ENCODE measurements at regions not wholly inside any gene's neighbourhood (a gene's known extent, or its start where the extent isn't known, plus 50 kb on each side); places are given as distances from the start of the nearest gene placed in this dataset.

GRCh38 chr15:66832664-66833063 is 130.6 kb downstream of the SMAD6 start:
- Histone ChIP-seq H3K9me3 (ENCODE audit: control insufficient read depth, low read depth, low read length) (peaks cover 1% of the 10 kb centered on the region), H3K36me3 (ENCODE audit: control insufficient read depth in 2 of 2, extremely low read depth in 1 of 2, insufficient read depth in 2 of 2, low read length in 2 of 2) (no peaks in the 10 kb centered on the region), H3K27ac (ENCODE audit: control insufficient read depth, insufficient read depth, low read length) (no peak overlapping the region), H2AFZ (ENCODE audit: control insufficient read depth, low read length) (no peak overlapping the region), H3K4me1 (ENCODE audit: control insufficient read depth, extremely low read depth, insufficient read depth, low read length) (peaks cover 20% of the 10 kb centered on the region), H4K20me1 (ENCODE audit: control insufficient read depth, extremely low read depth, insufficient read depth, low read length) (no peaks in the 10 kb centered on the region), H3K4me3 (ENCODE audit: control insufficient read depth in 2 of 3, extremely low read depth in 1 of 3, insufficient read depth in 2 of 3, low read depth in 1 of 3, low read length in 3 of 3) (no peak overlapping the region), H3K27me3 (ENCODE audit: control insufficient read depth, extremely low read depth, insufficient read depth, low read length) (no peaks in the 10 kb centered on the region), H3K4me2 (ENCODE audit: control insufficient read depth, extremely low read depth, insufficient read depth, low read depth, low read length) (no peak overlapping the region), H3K9me1 (ENCODE audit: control insufficient read depth, extremely low read depth, insufficient read depth, low read length) (peaks cover 3% of the 10 kb centered on the region), H3K9ac (ENCODE audit: control insufficient read depth, extremely low read depth, insufficient read depth, low read length) (no peak overlapping the region), H3K79me2 (ENCODE audit: control insufficient read depth, insufficient read depth, low read length) (no peaks in the 10 kb centered on the region)
- no peak for FAIRE-seq
- DNase-seq (ENCODE audit: low read depth, low spot score) = no peak
- dilution Hi-C loops (cut with MboI; ENCODE audit: extremely low pct_ligation_motif_present, low sequenced_read_pairs) = no loop called here
- TF ChIP-seq EZH2 (IDR thresholded peaks at IDR 0.05; ENCODE audit: low read length) (no peak), CTCF (optimal IDR thresholded peaks at IDR 0.05 in 1 of 3, IDR thresholded peaks at IDR 0.05 in 1 of 3, conservative IDR thresholded peaks at IDR 0.05 in 1 of 3; ENCODE audit: extremely low read depth in 1 of 3, insufficient read depth in 2 of 3, low read length in 3 of 3) (no peak)

- H4K20me1 ChIP-seq (ENCODE audit: control insufficient read depth, extremely low read depth, insufficient read depth, low read length) = no peaks in the 10 kb centered on the region
- no peak overlapping the region for H3K4me2 ChIP-seq (ENCODE audit: control insufficient read depth, extremely low read depth, insufficient read depth, low read depth, low read length)
- peaks cover 3% of the 10 kb centered on the region for H3K9me1 ChIP-seq (ENCODE audit: control insufficient read depth, extremely low read depth, insufficient read depth, low read length)
- no peaks in the 10 kb centered on the region for H3K79me2 ChIP-seq (ENCODE audit: control insufficient read depth, insufficient read depth, low read length)
- H3K9me3 ChIP-seq (ENCODE audit: control insufficient read depth, low read depth, low read length) = peaks cover 1% of the 10 kb centered on the region
- DNase-seq (ENCODE audit: low read depth, low spot score) = no peak
- H3K4me3 ChIP-seq (ENCODE audit: control insufficient read depth in 2 of 3, extremely low read depth in 1 of 3, insufficient read depth in 2 of 3, low read depth in 1 of 3, low read length in 3 of 3) = no peak overlapping the region
- TF ChIP-seq CTCF (optimal IDR thresholded peaks at IDR 0.05 in 1 of 3, IDR thresholded peaks at IDR 0.05 in 1 of 3, conservative IDR thresholded peaks at IDR 0.05 in 1 of 3; ENCODE audit: extremely low read depth in 1 of 3, insufficient read depth in 2 of 3, low read length in 3 of 3) (no peak), EZH2 (IDR thresholded peaks at IDR 0.05; ENCODE audit: low read length) (no peak)
- FAIRE-seq = no peak
- H2AFZ ChIP-seq (ENCODE audit: control insufficient read depth, low read length) = peak overlapping the region; percentile 49
- no peak overlapping the region for H3K27ac ChIP-seq (ENCODE audit: control insufficient read depth, insufficient read depth, low read length)
- no peak overlapping the region for H3K9ac ChIP-seq (ENCODE audit: control insufficient read depth, extremely low read depth, insufficient read depth, low read length)
- H3K4me1 ChIP-seq (ENCODE audit: control insufficient read depth, extremely low read depth, insufficient read depth, low read length) = peaks cover 20% of the 10 kb centered on the region
- no peaks in the 10 kb centered on the region for H3K36me3 ChIP-seq (ENCODE audit: control insufficient read depth in 2 of 2, extremely low read depth in 1 of 2, insufficient read depth in 2 of 2, low read length in 2 of 2)
- dilution Hi-C loops (cut with MboI; ENCODE audit: extremely low pct_ligation_motif_present, low sequenced_read_pairs) = no loop called here
- H3K27me3 ChIP-seq (ENCODE audit: control insufficient read depth, extremely low read depth, insufficient read depth, low read length) = no peaks in the 10 kb centered on the region
These were observed 131.3 kb downstream of the SMAD6 start for GRCh38 chr15:66833371-66833770.
